Neuronal stem cell (in vitro differentiated cells): ENCODE measurements at regions not wholly inside any gene's neighbourhood (a gene's known extent, or its start where the extent isn't known, plus 50 kb on each side); places are given as distances from the start of the nearest gene placed in this dataset.

Experiments used
- DNase-seq: peaks from one replicate; pipeline ENCODE4 v3.0.0-alpha.2; 2013; ENCODE audit warnings: low spot score
- H2AFZ ChIP-seq: one replicate; pipeline ENCODE4 v1.6.1; 2013; ENCODE audit warnings: mild to moderate bottlenecking, low read length, inconsistent platforms
- H2AK5ac ChIP-seq: 2 replicates; pipeline ENCODE4 v1.6.1; 2013; ENCODE audit warnings: low read depth, mild to moderate bottlenecking, inconsistent platforms, low read length, moderate library complexity, mixed read lengths
- H2BK120ac ChIP-seq: 2 replicates; pipeline ENCODE4 v1.6.1; 2013; ENCODE audit warnings: low read depth, mild to moderate bottlenecking, inconsistent platforms, low read length, moderate library complexity, mixed read lengths
- H2BK12ac ChIP-seq: one replicate; pipeline ENCODE4 v1.6.1; 2013; ENCODE audit warnings: low read length, inconsistent platforms
- H2BK15ac ChIP-seq: 2 replicates; pipeline ENCODE4 v1.6.1; 2013; ENCODE audit warnings: mild to moderate bottlenecking, low read length, inconsistent platforms, mixed read lengths
- H2BK5ac ChIP-seq: one replicate; pipeline ENCODE4 v1.6.1; 2013; ENCODE audit warnings: inconsistent platforms, mild to moderate bottlenecking, low read length, moderate library complexity
- H3K14ac ChIP-seq: one replicate; pipeline ENCODE4 v1.6.1; 2013; ENCODE audit warnings: low read length, inconsistent platforms
- H3K18ac ChIP-seq: 2 replicates; pipeline ENCODE4 v1.6.1; 2013; ENCODE audit warnings: low read length, inconsistent platforms
- H3K23ac ChIP-seq: 2 replicates; pipeline ENCODE4 v1.6.1; 2013; ENCODE audit warnings: low read depth, mild to moderate bottlenecking, mixed read lengths, low read length, inconsistent platforms; ENCODE audit not compliant: poor library complexity
- H3K27ac ChIP-seq: replicated peaks from 3 replicates; pipeline ENCODE4 v1.5.1; 2013; ENCODE audit warnings: low read length, inconsistent platforms
- H3K27me3 ChIP-seq, 3 experiments: 2 replicates each; pipeline ENCODE4 v1.6.1; 2013; ENCODE audit warnings: low read length in 3 of 3, mild to moderate bottlenecking in 2 of 3, inconsistent platforms in 1 of 3, low read depth in 1 of 3, mixed read lengths in 1 of 3, moderate library complexity in 1 of 3; ENCODE audit not compliant: control insufficient read depth in 3 of 3, insufficient read depth in 3 of 3
- H3K36me3 ChIP-seq, 2 donors: replicated peaks in 1 of 2; 2 replicates each; pipeline ENCODE4 v1.6.1; 2013; ENCODE audit warnings: low read length in 2 of 2; ENCODE audit not compliant: control insufficient read depth in 2 of 2, insufficient read depth in 2 of 2
- H3K4ac ChIP-seq: 2 replicates; pipeline ENCODE4 v1.6.1; 2013; ENCODE audit warnings: inconsistent platforms, mild to moderate bottlenecking, low read length, moderate library complexity
- H3K4me1 ChIP-seq, 2 donors: 1 replicate in 1 of 2; 2 replicates in 1 of 2; pipeline ENCODE4 v1.6.1; 2013; ENCODE audit warnings: low read length in 2 of 2, low read depth in 1 of 2; ENCODE audit not compliant: control insufficient read depth in 2 of 2, insufficient read depth in 1 of 2
- H3K4me2 ChIP-seq: one replicate; pipeline ENCODE4 v1.6.1; 2013; ENCODE audit warnings: mild to moderate bottlenecking, low read length, inconsistent platforms; ENCODE audit not compliant: insufficient read depth, poor library complexity, severe bottlenecking
- H3K4me3 ChIP-seq, 2 donors: 2 replicates each; pipeline ENCODE4 v1.5.1; 2013; ENCODE audit warnings: low read length in 2 of 2, mild to moderate bottlenecking in 2 of 2, inconsistent platforms in 1 of 2, moderate library complexity in 1 of 2
- H3K79me1 ChIP-seq: one replicate; pipeline ENCODE4 v1.6.1; 2013; ENCODE audit warnings: low read depth, mild to moderate bottlenecking, inconsistent platforms, low read length, moderate library complexity
- H3K9ac ChIP-seq: one replicate; pipeline ENCODE4 v1.6.1; 2013; ENCODE audit warnings: mild to moderate bottlenecking, low read depth, low read length, inconsistent platforms; ENCODE audit not compliant: poor library complexity
- H3K9me3 ChIP-seq, 2 donors: replicated peaks in 1 of 2; 2 replicates each; pipeline versions ENCODE3 to v1.6.1; 2013; ENCODE audit warnings: low read length in 2 of 2, mild to moderate bottlenecking in 2 of 2, inconsistent platforms in 1 of 2, low read depth in 1 of 2, mixed read lengths in 1 of 2, moderate library complexity in 1 of 2; ENCODE audit not compliant: control insufficient read depth in 2 of 2, insufficient read depth in 1 of 2
- H4K8ac ChIP-seq: one replicate; pipeline ENCODE4 v1.6.1; 2013; ENCODE audit warnings: low read depth, mild to moderate bottlenecking, inconsistent platforms, low read length, moderate library complexity
- H4K91ac ChIP-seq: one replicate; pipeline ENCODE4 v1.6.1; 2013; ENCODE audit warnings: low read length, low read depth, mild to moderate bottlenecking, inconsistent platforms; ENCODE audit not compliant: poor library complexity
- WGBS, 2 donors: extraction: QIAGEN DNeasy Blood & Tissue Kit; methylation state at CpG; one replicate each; pipeline ENCODE4 v1.1.7; 2013; ENCODE audit warnings: missing lambda C conversion rate in 2 of 2, mixed read lengths in 1 of 2; ENCODE audit not compliant: insufficient read length in 2 of 2, insufficient replicate concordance in 1 of 2; ENCODE audit errors: extremely low coverage in 2 of 2; 5-methylcytosine and 5-hydroxymethylcytosine counted together

DNA sequence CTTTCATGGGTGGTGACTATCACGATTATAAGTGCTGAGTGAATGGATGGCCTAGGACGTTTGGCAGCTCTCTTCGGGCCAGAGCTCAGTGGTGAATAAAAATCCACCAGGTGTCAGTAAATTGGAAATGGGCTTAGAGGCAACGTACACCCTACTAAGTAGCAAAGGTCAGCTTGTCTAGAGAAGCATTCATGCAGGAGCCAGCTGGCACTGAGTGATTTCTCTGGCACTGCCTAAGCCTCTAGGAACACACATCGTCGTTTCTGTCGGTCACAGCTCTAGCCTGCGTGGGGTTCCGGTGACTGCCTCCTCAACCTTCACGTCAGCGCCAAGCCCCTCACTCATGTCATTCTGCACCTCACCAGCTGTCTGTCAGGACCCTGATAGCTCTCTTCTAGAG, 192.4 kb upstream of the NTM start:
- Histone ChIP-seq H3K4ac (no peak overlapping the region), H3K23ac (no peak overlapping the region), H2BK120ac (no peak overlapping the region), H3K18ac (no peak overlapping the region), H3K9ac (no peak overlapping the region), H3K79me1 (no peaks in the 10 kb centered on the region), H3K4me3 (no peak overlapping the region), H2BK12ac (no peak overlapping the region), H3K4me2 (no peak overlapping the region), H2BK5ac (no peak overlapping the region), H3K36me3 (no peaks in the 10 kb centered on the region), H4K8ac (no peak overlapping the region), H2AFZ (no peak overlapping the region), H3K27me3 (no peaks in the 10 kb centered on the region), H4K91ac (no peak overlapping the region), H2AK5ac (no peak overlapping the region), H3K4me1 (no peaks in the 10 kb centered on the region), H3K9me3 (no peaks in the 10 kb centered on the region), H2BK15ac (no peak overlapping the region), H3K27ac (no peak overlapping the region), H3K14ac (no peak overlapping the region)
- no CpG with 5 or more reads among the region's 11 CpGs for WGBS, 2 donors
- no peak for DNase-seq

DNA sequence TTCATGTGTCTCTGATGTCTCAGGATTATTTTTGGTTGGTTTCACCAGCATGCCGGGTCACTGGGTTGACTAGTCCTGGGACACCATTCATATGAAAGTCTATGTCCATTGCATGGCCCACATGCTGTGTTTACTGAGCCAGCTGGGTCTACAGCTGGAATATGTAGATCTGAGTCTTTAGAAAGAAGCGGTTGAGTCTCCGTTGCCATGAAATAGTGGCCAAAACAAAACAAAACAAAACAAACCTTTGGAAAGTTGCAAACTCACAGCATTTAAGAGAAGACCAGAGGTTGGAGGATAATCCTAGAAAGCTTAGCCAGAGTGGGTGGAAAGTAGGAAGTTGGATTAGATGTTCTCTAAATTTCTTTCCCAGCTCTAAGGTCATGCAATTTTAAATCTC, 191.8 kb upstream of the NTM start:
- no peak overlapping the region for H4K91ac ChIP-seq
- H2AFZ ChIP-seq, result no peak overlapping the region
- no peak overlapping the region for H2BK120ac ChIP-seq
- H3K9me3 ChIP-seq, result no peaks in the 10 kb centered on the region
- WGBS, 2 donors, result no CpG with 5 or more reads among the region's 3 CpGs
- H3K27me3 ChIP-seq, result no peaks in the 10 kb centered on the region
- no peak overlapping the region for H2BK15ac ChIP-seq
- H3K27ac ChIP-seq, result no peak overlapping the region
- H3K18ac ChIP-seq, result no peak overlapping the region
- H2BK5ac ChIP-seq, result no peak overlapping the region
- no peak overlapping the region for H3K4ac ChIP-seq
- no peak overlapping the region for H3K23ac ChIP-seq
- no peak overlapping the region for H2AK5ac ChIP-seq
- no peak overlapping the region for H3K4me3 ChIP-seq
- no peak overlapping the region for H3K9ac ChIP-seq
- H2BK12ac ChIP-seq, result no peak overlapping the region
- H3K36me3 ChIP-seq, result no peaks in the 10 kb centered on the region
- H3K4me1 ChIP-seq, result no peaks in the 10 kb centered on the region
- no peak overlapping the region for H3K4me2 ChIP-seq
- no peak for DNase-seq
- H4K8ac ChIP-seq, result no peak overlapping the region
- no peaks in the 10 kb centered on the region for H3K79me1 ChIP-seq
- no peak overlapping the region for H3K14ac ChIP-seq

DNA sequence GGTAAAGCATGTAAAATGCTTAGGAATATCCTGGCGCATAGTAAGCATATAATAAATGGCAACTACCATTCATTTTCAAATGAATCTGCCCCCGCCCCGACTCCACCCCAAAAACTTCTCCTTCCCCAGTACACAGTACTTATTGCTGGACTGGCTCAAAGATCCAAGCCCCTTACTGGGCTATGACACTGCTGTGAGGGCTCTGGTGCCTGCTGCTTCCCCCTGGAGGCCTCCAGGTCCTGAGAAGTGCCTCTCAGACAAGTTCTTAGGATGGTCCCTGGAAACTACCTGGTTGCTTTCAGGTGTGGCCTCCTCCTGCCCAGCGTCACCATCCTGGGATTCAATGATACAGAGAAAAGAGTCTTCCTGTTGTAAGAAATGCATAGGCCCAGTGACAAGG, 190.6 kb upstream of the NTM start:
- Histone ChIP-seq H3K18ac (no peak overlapping the region), H3K14ac (no peak overlapping the region), H3K23ac (no peak overlapping the region), H2AFZ (no peak overlapping the region), H2AK5ac (no peak overlapping the region), H2BK5ac (no peak overlapping the region), H3K27me3 (no peaks in the 10 kb centered on the region), H3K4me2 (no peak overlapping the region), H3K9ac (no peak overlapping the region), H3K79me1 (no peaks in the 10 kb centered on the region), H2BK120ac (no peak overlapping the region), H2BK15ac (no peak overlapping the region), H3K36me3 (no peaks in the 10 kb centered on the region), H4K91ac (no peak overlapping the region), H3K4me1 (no peaks in the 10 kb centered on the region), H3K9me3 (no peaks in the 10 kb centered on the region), H3K4ac (no peak overlapping the region), H3K4me3 (no peak overlapping the region), H3K27ac (no peak overlapping the region), H4K8ac (no peak overlapping the region), H2BK12ac (no peak overlapping the region)
- no CpG with 5 or more reads among the region's 4 CpGs for WGBS, 2 donors
- DNase-seq, result no peak

DNA sequence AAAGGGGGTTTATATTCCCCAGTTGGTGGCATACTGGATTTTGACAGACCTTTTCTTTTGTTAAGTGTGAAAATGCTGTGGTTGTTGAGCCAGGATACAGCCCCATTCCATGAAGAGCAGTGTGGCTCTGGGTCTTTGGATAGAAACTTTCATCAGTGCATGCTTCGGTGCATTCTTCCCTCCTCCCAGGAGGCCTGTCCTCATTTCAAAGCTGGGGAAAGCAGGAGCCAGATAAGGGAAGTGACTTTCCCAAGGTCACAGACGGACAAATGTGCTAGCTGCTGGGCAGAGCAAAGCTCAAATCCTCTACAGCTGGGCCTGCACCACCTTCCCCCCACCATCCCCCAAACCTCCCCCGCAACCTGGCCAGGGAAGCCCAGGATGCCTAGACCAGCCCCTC, 184.5 kb upstream of the NTM start:
- peaks cover 0 to 2% of the 10 kb centered on the region in 2 donors for H3K4me1 ChIP-seq
- H4K8ac ChIP-seq, result no peak overlapping the region
- H2AK5ac ChIP-seq, result no peak overlapping the region
- no peaks in the 10 kb centered on the region for H3K9me3 ChIP-seq
- no peak overlapping the region for H2BK120ac ChIP-seq
- H3K4ac ChIP-seq, result no peak overlapping the region
- H2BK12ac ChIP-seq, result no peak overlapping the region
- no peak overlapping the region for H3K27ac ChIP-seq
- H3K79me1 ChIP-seq, result no peaks in the 10 kb centered on the region
- H3K18ac ChIP-seq, result no peak overlapping the region
- no peak overlapping the region for H2BK5ac ChIP-seq
- no peak overlapping the region for H2BK15ac ChIP-seq
- H3K36me3 ChIP-seq, result no peaks in the 10 kb centered on the region
- H3K9ac ChIP-seq, result no peak overlapping the region
- no CpG with 5 or more reads among the region's 3 CpGs for WGBS, 2 donors
- no peak overlapping the region for H3K4me2 ChIP-seq
- no peak overlapping the region for H3K23ac ChIP-seq
- H2AFZ ChIP-seq, result no peak overlapping the region
- H3K4me3 ChIP-seq, result no peak overlapping the region
- H3K14ac ChIP-seq, result no peak overlapping the region
- DNase-seq, result no peak
- H4K91ac ChIP-seq, result no peak overlapping the region
- H3K27me3 ChIP-seq, result no peaks in the 10 kb centered on the region
